Caco-2 (cell line): ENCODE measurements at regions not wholly inside any gene's neighbourhood (a gene's known extent, or its start where the extent isn't known, plus 50 kb on each side); places are given as distances from the start of the nearest gene placed in this dataset.

ENCODE experiments used
- BruUV-seq: library from RNA; stranded (reverse); fragments of 400-500 nt; replicated peaks from 2 replicates; lab custom pipeline; 2021; lab: Mats Ljungman, UMichigan
- CTCF ChIA-PET: fragments of 300-600 bp; sonication (Branson Sonifier 250); formaldehyde crosslinking; loops from one replicate; lab custom pipeline; 2022; ENCODE audit warnings: antibody characterized with exemption; lab: Charles Lee
- POLR2A ChIA-PET: fragments of 300-600 bp; sonication (Branson Sonifier 250); formaldehyde crosslinking; loops from one replicate; lab custom pipeline; 2022; ENCODE audit warnings: antibody characterized with exemption; lab: Charles Lee
- DNase-seq, 2 experiments: peaks; one replicate each; pipeline versions ENCODE4 v3.0.0 to v3.0.0-alpha.2; 2020 to 2022
- H3K27me3 ChIP-seq: replicated peaks from 2 replicates; pipeline ENCODE4 v1.6.0; 2011; ENCODE audit warnings: low read length; ENCODE audit not compliant: control insufficient read depth, insufficient read depth
- H3K36me3 ChIP-seq: 2 replicates; pipeline ENCODE4 v1.5.1; 2011; ENCODE audit warnings: low read length; ENCODE audit not compliant: control insufficient read depth, insufficient read depth
- H3K4me1 ChIP-seq: fragments of 250-450 bp; sonication (Bioruptor Pico); 2 replicates; pipeline ENCODE4 v1.5.1; 2020; ENCODE audit warnings: mild to moderate bottlenecking
- H3K4me3 ChIP-seq: 2 replicates; pipeline ENCODE4 v1.5.1; 2011; ENCODE audit warnings: low read depth, mild to moderate bottlenecking, control low read depth, low read length
- H3K9me3 ChIP-seq: fragments of 250-450 bp; sonication (Bioruptor Pico); 2 replicates; pipeline ENCODE4 v1.5.1; 2020; ENCODE audit warnings: mild to moderate bottlenecking, moderate library complexity
- H3K27ac Mint-ChIP-seq: one replicate; pipeline ENCODE4 v1.8.0; 2022; ENCODE audit warnings: mixed read lengths; ENCODE audit not compliant: unreplicated experiment
- H3K27me3 Mint-ChIP-seq: one replicate; pipeline ENCODE4 v1.8.0; 2022; ENCODE audit warnings: mixed read lengths; ENCODE audit not compliant: insufficient read depth, unreplicated experiment
- H3K36me3 Mint-ChIP-seq: one replicate; pipeline ENCODE4 v1.8.0; 2022; ENCODE audit warnings: mild to moderate bottlenecking, mixed read lengths; ENCODE audit not compliant: insufficient read depth, unreplicated experiment
- H3K4me1 Mint-ChIP-seq: one replicate; pipeline ENCODE4 v1.8.0; 2022; ENCODE audit warnings: low read depth, mixed read lengths; ENCODE audit not compliant: unreplicated experiment
- H3K4me3 Mint-ChIP-seq: one replicate; pipeline ENCODE4 v1.8.0; 2022; ENCODE audit warnings: mild to moderate bottlenecking, moderate library complexity, mixed read lengths; ENCODE audit not compliant: unreplicated experiment
- H3K9me3 Mint-ChIP-seq: one replicate; pipeline ENCODE4 v1.8.0; 2022; ENCODE audit warnings: mixed read lengths; ENCODE audit not compliant: unreplicated experiment
- CTCF ChIP-seq, 2 experiments: fragments of 200-600 bp in 1 of 2; IDR thresholded peaks; 1 replicate in 1 of 2; 2 replicates in 1 of 2; pipeline versions ENCODE4 v1.5.1 to v1.8.0; 2011 to 2022; ENCODE audit warnings: antibody characterized with exemption in 1 of 2, control low read depth in 1 of 2, inconsistent platforms in 1 of 2, low read depth in 1 of 2, low read length in 1 of 2, mild to moderate bottlenecking in 1 of 2, moderate library complexity in 1 of 2; ENCODE audit not compliant: insufficient read depth in 1 of 2, severe bottlenecking in 1 of 2, unreplicated experiment in 1 of 2
- intact Hi-C: fragments of 100-400 bp; cut with micrococcal nuclease; formaldehyde crosslinking; loops from one replicate; pipeline ENCODE4 v1.10.0; 2022; ENCODE audit not compliant: unreplicated experiment

- CTCF ChIA-PET: no interaction called here
- Mint-ChIP-seq H3K27ac (no peak overlapping the region), H3K36me3 (no peaks in the 10 kb centered on the region), H3K9me3 (no peaks in the 10 kb centered on the region), H3K4me3 (no peak overlapping the region), H3K4me1 (no peaks in the 10 kb centered on the region), H3K27me3 (peaks cover 3% of the 10 kb centered on the region)
- BruUV-seq: no TSS peak
- Histone ChIP-seq H3K4me1 (no peaks in the 10 kb centered on the region), H3K4me3 (no peak overlapping the region), H3K27me3 (no peaks in the 10 kb centered on the region), H3K36me3 (no peaks in the 10 kb centered on the region), H3K9me3 (no peaks in the 10 kb centered on the region; the same call in 1 of the 2 replicates)
- no peak for DNase-seq
- no peak for TF ChIP-seq CTCF (IDR thresholded peaks at IDR 0.05; ENCODE audit: insufficient read depth in 1 of 2, low read depth in 1 of 2, low read length in 1 of 2, severe bottlenecking in 1 of 2, unreplicated experiment in 1 of 2)
- POLR2A ChIA-PET: no interaction called here
- intact Hi-C loops: no loop called here
These were observed 87.1 kb upstream of the POU3F2 start for GRCh38 chr6:98747273-98747672.

- Mint-ChIP-seq H3K4me3 (no peak overlapping the region), H3K36me3 (no peaks in the 10 kb centered on the region), H3K27me3 (peaks cover 3% of the 10 kb centered on the region), H3K9me3 (no peaks in the 10 kb centered on the region), H3K4me1 (no peaks in the 10 kb centered on the region), H3K27ac (no peak overlapping the region)
- ChIA-PET POLR2A (no interaction called here), CTCF (no interaction called here)
- intact Hi-C loops: no loop called here
- Histone ChIP-seq H3K4me3 (no peak overlapping the region), H3K36me3 (no peaks in the 10 kb centered on the region), H3K9me3 (no peaks in the 10 kb centered on the region; the same call in 1 of the 2 replicates), H3K4me1 (no peaks in the 10 kb centered on the region), H3K27me3 (no peaks in the 10 kb centered on the region)
- TF ChIP-seq CTCF (IDR thresholded peaks at IDR 0.05; ENCODE audit: insufficient read depth in 1 of 2, low read depth in 1 of 2, low read length in 1 of 2, severe bottlenecking in 1 of 2, unreplicated experiment in 1 of 2): no peak
- DNase-seq: no peak
- BruUV-seq: no TSS peak
These were observed 86.4 kb upstream of the POU3F2 start for GRCh38 chr6:98747960-98748359.

GRCh38 chr6:98759459-98759858 is 74.9 kb upstream of the POU3F2 start:
- Histone ChIP-seq H3K36me3 (no peaks in the 10 kb centered on the region), H3K9me3 (no peaks in the 10 kb centered on the region), H3K4me1 (no peaks in the 10 kb centered on the region), H3K4me3 (no peak overlapping the region), H3K27me3 (no peaks in the 10 kb centered on the region)
- H3K9me3 Mint-ChIP-seq: no peaks in the 10 kb centered on the region
- POLR2A ChIA-PET: no interaction called here
- no peak for TF ChIP-seq CTCF (IDR thresholded peaks at IDR 0.05; ENCODE audit: insufficient read depth in 1 of 2, low read depth in 1 of 2, low read length in 1 of 2, severe bottlenecking in 1 of 2, unreplicated experiment in 1 of 2)
- no TSS peak for BruUV-seq
- no peak for DNase-seq
- H3K36me3 Mint-ChIP-seq: no peaks in the 10 kb centered on the region
- no peak overlapping the region for H3K4me3 Mint-ChIP-seq
- H3K4me1 Mint-ChIP-seq: no peaks in the 10 kb centered on the region
- CTCF ChIA-PET: interaction anchor here (0.6 kb wide), 1 partner anchor 329 kb away, joined by 3 read pairs; no protein-coding TSS in a partner anchor
- no peak overlapping the region for H3K27ac Mint-ChIP-seq
- H3K27me3 Mint-ChIP-seq: peaks cover 4% of the 10 kb centered on the region
- intact Hi-C loops: no loop called here
